GM23248 (cell line): ENCODE measurements at regions not wholly inside any gene's neighbourhood (a gene's known extent, or its start where the extent isn't known, plus 50 kb on each side); places are given as distances from the start of the nearest gene placed in this dataset.

Experiments
- EZH2 ChIP-seq: fragments of 200-600 bp; sonication (generic); IDR thresholded peaks from 2 replicates; pipeline ENCODE4 v1.6.1; 2018; ENCODE audit warnings: antibody characterized with exemption, mild to moderate bottlenecking; ENCODE audit not compliant: insufficient read depth, poor library complexity, severe bottlenecking
- EZH2phosphoT487 ChIP-seq: fragments of 200-600 bp; sonication (generic); IDR thresholded peaks from 2 replicates; pipeline ENCODE4 v1.6.1; 2018; ENCODE audit warnings: antibody characterized with exemption, moderate library complexity, mild to moderate bottlenecking, low read depth; ENCODE audit not compliant: insufficient read depth

GRCh38 chr10:104589431-104589830 is 51.7 kb upstream of the SORCS3 start:
- no peak for TF ChIP-seq EZH2phosphoT487
- no peak for TF ChIP-seq EZH2
